Gastroesophageal sphincter (tissue), 3 donors: ENCODE measurements at regions not wholly inside any gene's neighbourhood (a gene's known extent, or its start where the extent isn't known, plus 50 kb on each side); places are given as distances from the start of the nearest gene placed in this dataset.
"Not testable (repeated sequence)": the region's sequence is repeated elsewhere in the genome, so short reads cannot be mapped to it uniquely, and the experiment has no call there.

Experiments used
- EP300 ChIP-seq: sonication (generic); formaldehyde crosslinking; IDR thresholded peaks from one replicate; pipeline ENCODE4 v1.6.1; 2017; ENCODE audit warnings: antibody characterized with exemption, mild to moderate bottlenecking
- POLR2A ChIP-seq, 2 donors: fragments of 450-650 bp; IDR thresholded peaks; one replicate each; pipeline ENCODE4 v1.6.1; 2017; ENCODE audit warnings: antibody characterized with exemption in 2 of 2, mild to moderate bottlenecking in 2 of 2, moderate library complexity in 1 of 2
- POLR2AphosphoS5 ChIP-seq: sonication (generic); formaldehyde crosslinking; IDR thresholded peaks from one replicate; pipeline ENCODE4 v1.6.1; 2017; ENCODE audit warnings: antibody characterized with exemption
- TF ChIP-seq, protein P1 (sequence below), 4 experiments: fragments of 200-600 bp in 2 of 4; fragments of 450-650 bp in 2 of 4; sonication (generic) in 1 of 4; IDR thresholded peaks; one replicate each; pipeline ENCODE4 v1.5.1; 2017 to 2019; ENCODE audit warnings: antibody characterized with exemption in 4 of 4, mild to moderate bottlenecking in 2 of 4, moderate library complexity in 2 of 4

DNA sequence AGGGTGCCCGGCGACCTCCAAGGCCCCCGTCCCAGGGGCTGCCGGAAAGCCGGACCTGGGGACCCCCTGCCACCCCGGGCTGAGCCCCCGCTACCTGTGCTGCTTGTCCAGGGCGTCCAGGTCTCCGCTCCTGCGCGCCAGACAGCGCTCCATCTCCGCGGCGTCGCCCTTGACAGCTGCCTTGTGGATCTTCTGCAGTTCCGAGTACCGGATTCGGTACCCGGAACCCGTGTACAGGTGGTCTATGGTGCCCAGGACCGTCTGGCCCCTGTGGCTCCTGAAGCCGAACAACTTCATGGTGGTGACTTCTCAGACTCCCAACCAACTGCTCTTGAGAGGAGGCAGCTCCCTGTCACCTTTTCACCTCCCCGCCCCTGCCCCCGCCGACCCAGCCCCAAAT, 231.1 kb downstream of the LIPI start:
- not testable (repeated sequence) for TF ChIP-seq POLR2A (IDR thresholded peaks at IDR 0.05); EP300; POLR2AphosphoS5
- TF ChIP-seq, protein P1, sequence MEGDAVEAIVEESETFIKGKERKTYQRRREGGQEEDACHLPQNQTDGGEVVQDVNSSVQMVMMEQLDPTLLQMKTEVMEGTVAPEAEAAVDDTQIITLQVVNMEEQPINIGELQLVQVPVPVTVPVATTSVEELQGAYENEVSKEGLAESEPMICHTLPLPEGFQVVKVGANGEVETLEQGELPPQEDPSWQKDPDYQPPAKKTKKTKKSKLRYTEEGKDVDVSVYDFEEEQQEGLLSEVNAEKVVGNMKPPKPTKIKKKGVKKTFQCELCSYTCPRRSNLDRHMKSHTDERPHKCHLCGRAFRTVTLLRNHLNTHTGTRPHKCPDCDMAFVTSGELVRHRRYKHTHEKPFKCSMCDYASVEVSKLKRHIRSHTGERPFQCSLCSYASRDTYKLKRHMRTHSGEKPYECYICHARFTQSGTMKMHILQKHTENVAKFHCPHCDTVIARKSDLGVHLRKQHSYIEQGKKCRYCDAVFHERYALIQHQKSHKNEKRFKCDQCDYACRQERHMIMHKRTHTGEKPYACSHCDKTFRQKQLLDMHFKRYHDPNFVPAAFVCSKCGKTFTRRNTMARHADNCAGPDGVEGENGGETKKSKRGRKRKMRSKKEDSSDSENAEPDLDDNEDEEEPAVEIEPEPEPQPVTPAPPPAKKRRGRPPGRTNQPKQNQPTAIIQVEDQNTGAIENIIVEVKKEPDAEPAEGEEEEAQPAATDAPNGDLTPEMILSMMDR (IDR thresholded peaks at IDR 0.05) = not testable (repeated sequence)
